MM.1S (cell line): ENCODE measurements at regions not wholly inside any gene's neighbourhood (a gene's known extent, or its start where the extent isn't known, plus 50 kb on each side); places are given as distances from the start of the nearest gene placed in this dataset.
"Not testable (repeated sequence)": the region's sequence is repeated elsewhere in the genome, so short reads cannot be mapped to it uniquely, and the experiment has no call there.

Source experiments
- DNase-seq: peaks from one replicate; pipeline ENCODE4 v3.0.0-alpha.2; 2015
- H2AFZ ChIP-seq: fragments of 300-600 bp; sonication (generic); 2 replicates; pipeline ENCODE4 v1.6.0; 2016; ENCODE audit warnings: antibody characterized with exemption, low read length
- H3F3A ChIP-seq: fragments of 300-600 bp; sonication (generic); 2 replicates; pipeline ENCODE4 v1.6.1; 2016; ENCODE audit warnings: mild to moderate bottlenecking, antibody characterized with exemption, low read length, moderate library complexity, mixed read lengths; ENCODE audit not compliant: insufficient read depth
- H3K27ac ChIP-seq: fragments of 300-600 bp; sonication (generic); 2 replicates; pipeline ENCODE4 v1.5.1; 2016; ENCODE audit warnings: mild to moderate bottlenecking, low read length
- H3K27me3 ChIP-seq: fragments of 300-600 bp; sonication (generic); replicated peaks from 2 replicates; pipeline ENCODE4 v1.6.0; 2016; ENCODE audit warnings: low read length; ENCODE audit not compliant: insufficient read depth
- H3K36me3 ChIP-seq: fragments of 300-600 bp; sonication (generic); replicated peaks from 2 replicates; pipeline ENCODE4 v1.6.1; 2016; ENCODE audit warnings: mild to moderate bottlenecking, low read length, mixed read lengths; ENCODE audit not compliant: insufficient read depth
- H3K4me1 ChIP-seq: fragments of 300-600 bp; sonication (generic); 2 replicates; pipeline ENCODE4 v1.6.1; 2016; ENCODE audit warnings: low read length, mixed read lengths
- H3K4me2 ChIP-seq: fragments of 300-600 bp; sonication (generic); 2 replicates; pipeline ENCODE4 v1.6.0; 2016; ENCODE audit warnings: low read depth, low read length
- H3K4me3 ChIP-seq: fragments of 300-600 bp; sonication (generic); 2 replicates; pipeline ENCODE4 v1.5.1; 2016; ENCODE audit warnings: low read length, mixed read lengths
- H3K79me2 ChIP-seq: fragments of 300-600 bp; sonication (generic); 2 replicates; pipeline ENCODE4 v1.6.1; 2016; ENCODE audit warnings: mixed run types, low read length, mixed read lengths
- H3K9ac ChIP-seq: fragments of 300-600 bp; sonication (generic); 2 replicates; pipeline ENCODE4 v1.6.1; 2016; ENCODE audit warnings: low read length, mixed read lengths
- H3K9me2 ChIP-seq: fragments of 300-600 bp; sonication (generic); replicated peaks from 2 replicates; pipeline ENCODE4 v1.6.1; 2016; ENCODE audit warnings: mild to moderate bottlenecking, low read length, mixed read lengths; ENCODE audit not compliant: insufficient read depth
- H3K9me3 ChIP-seq: fragments of 300-600 bp; sonication (generic); replicated peaks from 2 replicates; pipeline ENCODE4 v1.6.1; 2016; ENCODE audit warnings: mild to moderate bottlenecking, low read length, mixed read lengths; ENCODE audit not compliant: insufficient read depth
- H4K20me1 ChIP-seq: fragments of 300-600 bp; sonication (generic); 2 replicates; pipeline ENCODE4 v1.6.1; 2016; ENCODE audit warnings: mild to moderate bottlenecking, low read length, moderate library complexity, mixed read lengths; ENCODE audit not compliant: insufficient read depth
- EZH2 ChIP-seq: fragments of 300-600 bp; sonication (generic); optimal IDR thresholded peaks from 2 replicates; pipeline ENCODE3; 2017; ENCODE audit warnings: low read depth, mild to moderate bottlenecking, antibody characterized with exemption, low read length, mixed read lengths
- EZH2phosphoT487 ChIP-seq: fragments of 300-600 bp; sonication (generic); IDR thresholded peaks from 2 replicates; pipeline ENCODE4 v1.6.1; 2018; ENCODE audit warnings: antibody characterized with exemption, low read length
- TF ChIP-seq, protein P1 (sequence below): fragments of 300-600 bp; sonication (generic); IDR thresholded peaks from 2 replicates; pipeline ENCODE4 v1.5.1; 2016; ENCODE audit warnings: antibody characterized with exemption, low read length, mixed read lengths

- Histone ChIP-seq H3F3A (no peaks in the 10 kb centered on the region), H3K27ac (no peak overlapping the region), H3K9me3 (no peaks in the 10 kb centered on the region), H2AFZ (no peak overlapping the region), H3K27me3 (no peaks in the 10 kb centered on the region), H3K36me3 (no peaks in the 10 kb centered on the region), H3K9ac (no peak overlapping the region), H4K20me1 (no peaks in the 10 kb centered on the region), H3K9me2 (no peaks in the 10 kb centered on the region), H3K4me2 (no peak overlapping the region), H3K4me3 (no peak overlapping the region), H3K4me1 (no peaks in the 10 kb centered on the region), H3K79me2 (no peaks in the 10 kb centered on the region)
- no peak for DNase-seq
- TF ChIP-seq EZH2, result no peak
- TF ChIP-seq, protein P1, sequence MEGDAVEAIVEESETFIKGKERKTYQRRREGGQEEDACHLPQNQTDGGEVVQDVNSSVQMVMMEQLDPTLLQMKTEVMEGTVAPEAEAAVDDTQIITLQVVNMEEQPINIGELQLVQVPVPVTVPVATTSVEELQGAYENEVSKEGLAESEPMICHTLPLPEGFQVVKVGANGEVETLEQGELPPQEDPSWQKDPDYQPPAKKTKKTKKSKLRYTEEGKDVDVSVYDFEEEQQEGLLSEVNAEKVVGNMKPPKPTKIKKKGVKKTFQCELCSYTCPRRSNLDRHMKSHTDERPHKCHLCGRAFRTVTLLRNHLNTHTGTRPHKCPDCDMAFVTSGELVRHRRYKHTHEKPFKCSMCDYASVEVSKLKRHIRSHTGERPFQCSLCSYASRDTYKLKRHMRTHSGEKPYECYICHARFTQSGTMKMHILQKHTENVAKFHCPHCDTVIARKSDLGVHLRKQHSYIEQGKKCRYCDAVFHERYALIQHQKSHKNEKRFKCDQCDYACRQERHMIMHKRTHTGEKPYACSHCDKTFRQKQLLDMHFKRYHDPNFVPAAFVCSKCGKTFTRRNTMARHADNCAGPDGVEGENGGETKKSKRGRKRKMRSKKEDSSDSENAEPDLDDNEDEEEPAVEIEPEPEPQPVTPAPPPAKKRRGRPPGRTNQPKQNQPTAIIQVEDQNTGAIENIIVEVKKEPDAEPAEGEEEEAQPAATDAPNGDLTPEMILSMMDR, result no peak
Observed at GRCh38 chr13:54607421-54607820, 1578.8 kb downstream of the OLFM4 start.

DNA sequence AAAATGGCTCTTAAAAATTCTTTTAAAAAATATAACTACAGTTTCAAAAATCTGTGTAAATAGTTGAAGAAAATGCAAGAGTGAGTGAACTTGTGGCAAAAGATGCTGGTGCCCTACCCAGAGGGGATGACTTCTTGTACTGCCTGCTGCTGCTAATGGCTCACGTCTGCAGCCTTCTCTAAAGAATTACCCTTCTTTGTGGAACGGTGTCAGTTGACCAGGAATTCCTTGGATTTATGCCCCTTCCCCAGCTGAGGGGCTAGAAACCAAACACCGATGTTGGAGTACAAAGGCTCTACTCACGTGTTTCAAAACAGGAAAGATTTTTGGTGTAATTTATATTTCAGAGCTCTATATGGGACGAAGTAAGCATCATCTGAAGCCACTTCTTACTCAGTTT lies 1582.8 kb downstream of the OLFM4 start:
- H3K9ac ChIP-seq, result no peak overlapping the region
- no peak overlapping the region for H3K4me2 ChIP-seq
- H3K79me2 ChIP-seq, result no peaks in the 10 kb centered on the region
- TF ChIP-seq, protein P1, result no peak
- TF ChIP-seq EZH2, result no peak
- no peaks in the 10 kb centered on the region for H3K4me1 ChIP-seq
- H3K27me3 ChIP-seq, result no peaks in the 10 kb centered on the region
- H3K9me3 ChIP-seq, result no peaks in the 10 kb centered on the region
- DNase-seq, result no peak
- H3K27ac ChIP-seq, result no peak overlapping the region
- no peaks in the 10 kb centered on the region for H4K20me1 ChIP-seq
- no peaks in the 10 kb centered on the region for H3F3A ChIP-seq
- H2AFZ ChIP-seq, result no peak overlapping the region
- H3K36me3 ChIP-seq, result no peaks in the 10 kb centered on the region
- H3K9me2 ChIP-seq, result no peaks in the 10 kb centered on the region
- no peak overlapping the region for H3K4me3 ChIP-seq

DNA sequence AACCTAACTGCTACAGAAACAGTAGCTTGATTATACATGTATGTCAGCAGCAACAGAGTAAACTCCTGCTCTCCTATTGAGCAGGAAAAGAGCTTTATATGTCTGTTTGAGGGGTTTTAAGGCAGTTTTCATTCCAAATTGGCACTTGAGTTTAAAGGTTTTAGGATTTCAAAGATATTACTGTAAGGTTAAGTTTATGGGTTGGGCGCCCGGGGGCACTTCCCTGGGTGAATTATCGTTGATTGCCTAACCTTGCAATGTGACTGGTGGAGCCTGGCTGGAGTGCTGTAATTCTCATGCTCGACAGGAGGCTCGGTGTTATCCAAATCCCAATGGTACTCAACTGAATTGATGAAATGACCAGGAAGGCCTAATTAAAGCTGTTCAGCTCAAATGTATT lies 1586.1 kb downstream of the OLFM4 start:
- Histone ChIP-seq H3K4me3 (no peak overlapping the region), H3K79me2 (no peaks in the 10 kb centered on the region), H3K4me1 (no peaks in the 10 kb centered on the region), H3K9ac (no peak overlapping the region), H2AFZ (no peak overlapping the region), H3K36me3 (no peaks in the 10 kb centered on the region), H3K4me2 (no peak overlapping the region), H3K27me3 (no peaks in the 10 kb centered on the region), H4K20me1 (no peaks in the 10 kb centered on the region), H3K9me3 (no peaks in the 10 kb centered on the region), H3K27ac (no peak overlapping the region), H3K9me2 (no peaks in the 10 kb centered on the region), H3F3A (no peaks in the 10 kb centered on the region)
- DNase-seq, result no peak
- no peak for TF ChIP-seq EZH2
- TF ChIP-seq, protein P1, result no peak
- no peak for TF ChIP-seq EZH2phosphoT487

DNA sequence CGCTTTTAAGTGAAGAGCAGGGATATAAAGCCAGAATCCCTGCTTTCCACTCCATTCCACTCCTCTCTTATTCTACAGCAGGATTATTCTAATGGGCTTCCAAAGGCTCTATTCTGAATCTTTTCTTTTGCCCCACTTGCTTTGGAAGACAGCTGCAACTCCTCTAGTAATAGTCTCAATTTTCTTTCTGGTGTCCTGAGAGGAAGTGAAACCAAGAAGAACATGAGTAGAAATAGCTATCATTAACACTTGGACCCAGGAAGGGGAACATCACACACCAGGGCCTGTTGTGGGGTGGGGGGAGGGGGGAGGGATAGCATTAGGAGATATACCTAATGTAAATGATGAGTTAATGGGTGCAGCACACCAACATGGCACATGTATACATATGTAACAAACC lies 1597.9 kb downstream of the OLFM4 start:
- H3K4me1 ChIP-seq, DNase-seq, H3K9ac ChIP-seq, H3K27me3 ChIP-seq, H3K4me3 ChIP-seq, H2AFZ ChIP-seq, H4K20me1 ChIP-seq, H3K79me2 ChIP-seq, H3K36me3 ChIP-seq, H3K9me3 ChIP-seq, H3F3A ChIP-seq, H3K4me2 ChIP-seq, H3K9me2 ChIP-seq, H3K27ac ChIP-seq: not testable (repeated sequence)
